ENCODE measurements at regions not wholly inside any gene's neighbourhood (a gene's known extent, or its start where the extent isn't known, plus 50 kb on each side); places are given as distances from the start of the nearest gene placed in this dataset.
"Not testable (repeated sequence)": the region's sequence is repeated elsewhere in the genome, so short reads cannot be mapped to it uniquely, and the experiment has no call there.

GRCh38 chr14:88980907-88981306 lies 156.5 kb downstream of the TTC8 start:
- intact Hi-C loops (cut with DNase I); DNase-seq (ENCODE audit: low spot score): not testable (repeated sequence)

- no peak for DNase-seq (ENCODE audit: low spot score)
- intact Hi-C loops (cut with DNase I), result no loop called here
Measured at GRCh38 chr14:88981948-88982347, 157.5 kb downstream of the TTC8 start.

DNA sequence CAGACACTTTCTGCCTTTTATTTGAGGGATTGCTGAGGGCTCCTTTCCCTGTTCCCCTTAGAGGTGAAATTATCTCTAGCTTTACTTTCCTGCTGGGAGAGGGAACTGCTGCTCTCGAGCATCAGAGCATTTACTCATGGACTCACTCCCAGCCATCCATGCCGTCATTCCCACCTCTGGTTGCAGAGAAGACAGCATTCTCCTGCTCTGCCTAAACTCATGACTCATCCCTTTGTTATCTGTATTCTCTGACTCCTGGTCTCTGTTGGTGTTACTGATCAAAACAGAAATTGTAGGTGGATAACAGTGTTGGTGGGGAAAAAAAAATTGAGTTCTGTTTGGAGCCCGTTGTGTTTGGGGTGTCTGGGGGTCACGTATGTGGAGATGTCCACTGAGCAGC lies 159.3 kb downstream of the TTC8 start:
- intact Hi-C loops (cut with DNase I), result no loop called here
- DNase-seq (ENCODE audit: low spot score), result no peak

- intact Hi-C loops (cut with DNase I), result no loop called here
- no peak for DNase-seq (ENCODE audit: low spot score)
Measured at GRCh38 chr14:88985654-88986053, 161.2 kb downstream of the TTC8 start.

- intact Hi-C loops (cut with DNase I), result no loop called here
- DNase-seq (ENCODE audit: low spot score), result no peak
Measured at GRCh38 chr14:88986146-88986841, 161.8 kb downstream of the TTC8 start.

DNA sequence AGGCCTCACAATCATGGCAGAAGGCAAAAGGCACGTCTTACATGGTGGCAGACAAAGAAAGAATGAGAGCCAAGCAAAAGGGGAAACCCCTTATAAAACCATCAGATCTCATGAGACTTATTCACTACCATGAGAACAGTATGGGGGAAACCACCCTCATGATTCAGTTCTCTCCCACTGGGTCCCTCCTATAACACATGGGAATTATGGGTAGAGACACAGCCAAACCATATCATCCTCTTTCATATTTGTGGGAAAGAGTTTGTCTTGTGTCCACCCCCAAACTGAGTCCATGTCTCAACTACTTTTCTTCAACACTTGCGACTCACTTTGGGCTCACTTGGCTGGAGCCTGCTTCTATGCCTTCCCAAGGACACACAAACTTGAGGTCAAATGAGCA lies 162.5 kb downstream of the TTC8 start:
- intact Hi-C loops (cut with DNase I); DNase-seq (ENCODE audit: low spot score): not testable (repeated sequence)

- DNase-seq (ENCODE audit: low spot score), result no peak
- intact Hi-C loops (cut with DNase I), result no loop called here
Measured at GRCh38 chr14:88987516-88987915, 163.1 kb downstream of the TTC8 start.

- DNase-seq (ENCODE audit: low spot score), result no peak
- intact Hi-C loops (cut with DNase I), result no loop called here
Measured at GRCh38 chr14:88989911-88990310, 165.5 kb downstream of the TTC8 start.

GRCh38 chr14:88990856-88991255 lies 166.4 kb downstream of the TTC8 start:
- intact Hi-C loops (cut with DNase I), result no loop called here
- DNase-seq (ENCODE audit: low spot score), result no peak

- intact Hi-C loops (cut with DNase I), result no loop called here
- DNase-seq (ENCODE audit: low spot score), result no peak
Measured at GRCh38 chr14:88992011-88992410, 167.6 kb downstream of the TTC8 start.

DNA sequence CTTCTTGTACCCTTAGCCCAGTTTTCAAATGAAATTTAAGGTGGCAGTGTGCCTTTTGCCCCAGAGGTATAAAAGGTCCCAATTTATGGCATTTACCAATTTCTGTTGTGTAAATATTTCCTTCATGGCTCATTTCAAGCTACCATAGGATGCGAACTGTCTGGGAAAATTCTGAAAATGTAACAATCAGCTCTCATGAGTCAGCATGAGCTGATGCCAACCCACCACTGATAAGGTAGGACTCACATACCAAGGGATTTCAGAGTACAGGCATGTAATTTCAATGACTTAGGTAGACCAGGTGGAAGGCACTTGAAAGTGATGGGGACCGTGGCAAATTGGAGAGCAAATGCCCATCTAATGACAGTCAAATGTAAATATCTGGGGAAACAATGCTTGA lies 169.5 kb downstream of the TTC8 start:
- intact Hi-C loops (cut with DNase I), result no loop called here
- DNase-seq (ENCODE audit: low spot score), result no peak

- no peak for DNase-seq (ENCODE audit: low spot score)
- intact Hi-C loops (cut with DNase I), result no loop called here
Measured at GRCh38 chr14:88995437-88996198, 171.2 kb downstream of the TTC8 start.

DNA sequence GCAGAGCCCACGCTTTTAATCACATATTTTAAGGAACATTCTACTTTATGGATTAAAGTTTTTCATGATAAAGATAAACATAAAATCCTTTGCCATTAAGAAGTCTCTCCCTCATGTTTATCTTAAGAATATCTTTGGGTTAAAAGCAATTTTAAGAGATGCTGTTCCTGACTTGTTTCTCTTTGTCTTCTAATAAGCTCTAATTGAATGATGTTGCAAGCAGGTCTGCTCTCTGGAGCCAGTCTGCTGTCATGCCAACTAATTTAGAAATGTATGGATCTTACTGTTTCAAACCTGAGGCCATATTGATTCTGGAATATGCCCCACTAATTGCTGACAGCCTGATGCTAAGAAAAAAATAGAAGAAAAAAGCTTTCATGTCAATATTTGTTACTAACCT lies 173.6 kb downstream of the TTC8 start:
- intact Hi-C loops (cut with DNase I), result no loop called here
- no peak for DNase-seq (ENCODE audit: low spot score)

- no peak for DNase-seq (ENCODE audit: low spot score)
- intact Hi-C loops (cut with DNase I), result no loop called here
Measured at GRCh38 chr14:88999137-88999536, 174.7 kb downstream of the TTC8 start.

DNA sequence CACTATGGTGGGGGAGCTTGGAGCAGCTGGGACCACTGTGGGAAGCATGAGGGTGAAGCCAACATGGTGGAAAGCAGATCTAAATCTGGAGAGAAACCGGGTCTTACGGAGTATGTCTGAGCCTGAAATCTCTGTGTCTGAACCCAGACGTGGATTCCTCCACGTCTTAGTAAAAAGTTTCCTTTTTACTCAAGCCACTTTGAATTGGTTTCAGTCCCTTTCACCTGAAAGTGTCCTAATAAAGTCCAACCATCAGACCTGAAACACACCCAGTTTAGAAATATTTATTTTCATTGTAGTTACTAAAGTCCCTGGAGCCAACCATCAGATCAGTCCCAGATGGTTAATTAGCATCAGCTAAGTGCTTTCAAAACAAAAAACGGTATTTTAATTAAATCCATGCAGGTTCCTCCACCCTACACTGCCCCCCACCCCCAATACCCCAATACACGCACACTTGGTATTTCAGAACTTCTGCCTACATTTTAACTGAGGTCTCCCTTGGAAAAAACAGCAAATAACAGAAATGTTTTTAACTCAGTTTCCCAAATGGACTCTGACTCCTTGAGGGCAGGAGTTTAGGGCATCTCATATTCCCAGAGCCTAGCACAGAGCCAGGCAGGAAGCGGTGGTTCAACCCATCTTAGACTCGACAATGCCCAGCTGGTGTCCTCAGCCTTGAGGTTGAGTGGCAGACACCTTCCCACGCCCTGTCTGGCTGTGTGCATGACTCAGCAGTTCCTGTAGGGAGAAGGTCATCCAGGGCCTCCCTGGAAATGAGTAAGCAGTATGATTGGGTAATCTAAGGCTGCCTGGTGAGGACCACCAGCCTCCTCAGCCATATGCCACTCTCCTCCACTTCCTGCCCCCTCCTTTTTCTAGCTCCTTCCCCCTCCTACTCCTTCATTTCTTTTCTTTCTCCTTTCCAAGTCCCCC lies 175.8 kb downstream of the TTC8 start:
- no peak for DNase-seq (ENCODE audit: low spot score)
- intact Hi-C loops (cut with DNase I), result no loop called here

DNA sequence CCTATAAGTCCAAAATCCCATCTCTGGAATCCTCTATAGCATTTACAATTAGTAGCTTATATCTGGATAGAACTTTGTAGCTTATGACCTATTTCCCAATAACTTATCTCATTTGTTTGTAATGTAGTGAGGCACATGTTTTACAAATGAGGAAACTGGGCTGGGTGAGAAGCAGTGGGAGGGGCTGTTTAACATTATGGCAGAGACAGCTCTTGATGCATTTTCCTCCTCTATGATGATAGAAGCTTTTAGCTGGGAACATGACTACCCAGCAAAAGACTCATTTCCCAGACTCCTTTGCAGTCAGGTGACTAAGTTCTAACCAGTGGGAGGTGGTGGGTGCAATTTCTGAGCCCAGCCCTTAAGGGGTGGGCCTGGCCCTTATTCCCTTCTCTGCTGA lies 179.7 kb downstream of the TTC8 start:
- no peak for DNase-seq (ENCODE audit: low spot score)
- intact Hi-C loops (cut with DNase I), result no loop called here

DNA sequence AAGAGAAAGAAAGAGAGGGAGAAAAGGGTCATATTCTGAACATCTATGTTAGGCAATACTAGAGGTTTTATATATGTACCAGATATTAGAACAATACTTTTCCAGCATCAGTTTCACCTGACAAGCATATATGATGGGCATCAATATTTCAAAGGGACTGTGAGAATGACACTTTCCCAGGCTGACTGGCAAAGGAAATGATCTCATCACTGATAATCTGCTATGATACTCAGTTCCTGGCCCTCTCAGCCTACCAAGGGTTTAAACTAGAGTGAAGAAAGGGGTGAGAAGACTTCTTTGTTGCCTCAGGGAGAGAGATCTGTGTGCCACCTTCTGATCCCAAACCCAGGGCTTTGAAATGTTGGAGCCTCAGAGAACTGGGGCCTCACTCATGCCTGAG lies 183.5 kb downstream of the TTC8 start:
- intact Hi-C loops (cut with DNase I), result no loop called here
- DNase-seq (ENCODE audit: low spot score), result no peak

- intact Hi-C loops (cut with DNase I), result no loop called here
- DNase-seq (ENCODE audit: low spot score), result no peak
Measured at GRCh38 chr14:89011355-89012281, 187.2 kb downstream of the TTC8 start.

All from cardiac septum (tissue), 1 donor.